KBM-7 (cell line): ENCODE measurements at regions not wholly inside any gene's neighbourhood (a gene's known extent, or its start where the extent isn't known, plus 50 kb on each side); places are given as distances from the start of the nearest gene placed in this dataset.
A peak's percentile ranks its signal among the peaks of the same experiment; 100 is the strongest.
"Not testable (repeated sequence)": the region's sequence is repeated elsewhere in the genome, so short reads cannot be mapped to it uniquely, and the experiment has no call there.

Experiments
- DNase-seq: peaks from one replicate; pipeline ENCODE4 v3.0.0-alpha.2; 2015
- in situ Hi-C: fragments of 300-500 bp; cut with MboI; formaldehyde crosslinking; loops from 2 replicates; pipeline ENCODE4 v1.14.3; 2020; ENCODE audit warnings: low sequenced_read_pairs, low pct_unique_long_range_greater_than_20kb, mixed read lengths

GRCh38 chr12:76190299-76190698 is 105.8 kb upstream of the NAP1L1 start:
- in situ Hi-C loops: no loop called here
- no peak for DNase-seq

GRCh38 chr12:76189851-76190250 is 105.4 kb upstream of the NAP1L1 start:
- in situ Hi-C loops: no loop called here
- no peak for DNase-seq

- in situ Hi-C loops: no loop called here
- no peak for DNase-seq
Observed at GRCh38 chr12:76187177-76187576, 102.7 kb upstream of the NAP1L1 start.

GRCh38 chr12:76186131-76186906 is 101.8 kb upstream of the NAP1L1 start:
- in situ Hi-C loops: no loop called here
- DNase-seq: no peak

- DNase-seq: no peak
- in situ Hi-C loops: no loop called here
Observed at GRCh38 chr12:76183459-76184186, 99.1 kb upstream of the NAP1L1 start.

- no peak for DNase-seq
- in situ Hi-C loops: no loop called here
Observed at GRCh38 chr12:76180401-76181277, 96.2 kb upstream of the NAP1L1 start.

- in situ Hi-C loops: no loop called here
- DNase-seq: no peak
Observed at GRCh38 chr12:76178452-76178851, 94.0 kb upstream of the NAP1L1 start.

- in situ Hi-C loops: no loop called here
- no peak for DNase-seq
Observed at GRCh38 chr12:76177821-76178220, 93.3 kb upstream of the NAP1L1 start.

GRCh38 chr12:76176940-76177339 is 92.5 kb upstream of the NAP1L1 start:
- in situ Hi-C loops: no loop called here
- DNase-seq: no peak

GRCh38 chr12:76175946-76176345 is 91.5 kb upstream of the NAP1L1 start:
- DNase-seq, in situ Hi-C loops: not testable (repeated sequence)

GRCh38 chr12:76173756-76174155 is 89.3 kb upstream of the NAP1L1 start:
- in situ Hi-C loops: no loop called here
- no peak for DNase-seq

- DNase-seq: peak; percentile 81
- in situ Hi-C loops: no loop called here
Observed at GRCh38 chr12:76158518-76159321, 74.2 kb upstream of the NAP1L1 start.

GRCh38 chr12:76156726-76157125 is 72.2 kb upstream of the NAP1L1 start:
- no peak for DNase-seq
- in situ Hi-C loops: no loop called here

- DNase-seq: no peak
- in situ Hi-C loops: no loop called here
Observed at GRCh38 chr12:76156314-76156713, 71.8 kb upstream of the NAP1L1 start.

GRCh38 chr12:76155157-76155670 is 70.7 kb upstream of the NAP1L1 start:
- in situ Hi-C loops: no loop called here
- DNase-seq: no peak

- no peak for DNase-seq
- in situ Hi-C loops: no loop called here
Observed at GRCh38 chr12:76153616-76154015, 69.1 kb upstream of the NAP1L1 start.

GRCh38 chr12:76152181-76152807 is 67.8 kb upstream of the NAP1L1 start:
- in situ Hi-C loops: no loop called here
- DNase-seq: peak; percentile 63

GRCh38 chr12:76144245-76144549 is 59.7 kb upstream of the NAP1L1 start:
- peak; percentile 83 for DNase-seq
- in situ Hi-C loops: no loop called here
